ENCODE measurements at regions not wholly inside any gene's neighbourhood (a gene's known extent, or its start where the extent isn't known, plus 50 kb on each side); places are given as distances from the start of the nearest gene placed in this dataset.

DNA sequence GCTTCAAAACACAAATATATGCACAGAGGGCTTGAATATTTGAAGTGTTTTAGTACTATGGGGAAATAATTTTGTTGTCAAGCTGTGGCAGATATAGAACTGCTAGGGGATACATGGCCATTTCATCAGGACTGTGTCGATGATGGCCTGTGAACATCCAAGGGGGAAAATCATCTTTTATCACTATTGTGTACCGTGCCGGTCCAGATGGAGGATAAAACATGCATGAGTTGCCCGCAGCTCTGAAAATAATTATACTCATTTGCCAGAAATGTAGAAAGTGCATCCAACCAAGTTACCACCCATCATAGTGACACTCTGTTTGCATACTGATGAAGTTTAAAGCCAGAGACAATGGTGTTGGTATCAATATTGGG lies 405.9 kb downstream of the ZSWIM6 start:
- TF ChIP-seq, protein P1, sequence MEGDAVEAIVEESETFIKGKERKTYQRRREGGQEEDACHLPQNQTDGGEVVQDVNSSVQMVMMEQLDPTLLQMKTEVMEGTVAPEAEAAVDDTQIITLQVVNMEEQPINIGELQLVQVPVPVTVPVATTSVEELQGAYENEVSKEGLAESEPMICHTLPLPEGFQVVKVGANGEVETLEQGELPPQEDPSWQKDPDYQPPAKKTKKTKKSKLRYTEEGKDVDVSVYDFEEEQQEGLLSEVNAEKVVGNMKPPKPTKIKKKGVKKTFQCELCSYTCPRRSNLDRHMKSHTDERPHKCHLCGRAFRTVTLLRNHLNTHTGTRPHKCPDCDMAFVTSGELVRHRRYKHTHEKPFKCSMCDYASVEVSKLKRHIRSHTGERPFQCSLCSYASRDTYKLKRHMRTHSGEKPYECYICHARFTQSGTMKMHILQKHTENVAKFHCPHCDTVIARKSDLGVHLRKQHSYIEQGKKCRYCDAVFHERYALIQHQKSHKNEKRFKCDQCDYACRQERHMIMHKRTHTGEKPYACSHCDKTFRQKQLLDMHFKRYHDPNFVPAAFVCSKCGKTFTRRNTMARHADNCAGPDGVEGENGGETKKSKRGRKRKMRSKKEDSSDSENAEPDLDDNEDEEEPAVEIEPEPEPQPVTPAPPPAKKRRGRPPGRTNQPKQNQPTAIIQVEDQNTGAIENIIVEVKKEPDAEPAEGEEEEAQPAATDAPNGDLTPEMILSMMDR (IDR thresholded peaks at IDR 0.05), result no peak
- TF ChIP-seq EP300 (IDR thresholded peaks at IDR 0.05; ENCODE audit: borderline replicate concordance in 1 of 2, low read depth in 1 of 2, low read length in 1 of 2) (no peak), EZH2phosphoT487 (IDR thresholded peaks at IDR 0.05; ENCODE audit: borderline replicate concordance, low read depth) (no peak), NRF1 (IDR thresholded peaks at IDR 0.05; ENCODE audit: low read depth, low read length) (no peak), TAF1 (IDR thresholded peaks at IDR 0.05; ENCODE audit: borderline replicate concordance, low read depth, low read length) (no peak), FOSL2 (IDR thresholded peaks at IDR 0.05; ENCODE audit: borderline replicate concordance, low read depth) (no peak), FOXM1 (IDR thresholded peaks at IDR 0.05; ENCODE audit: low read depth) (no peak), POLR2AphosphoS5 (IDR thresholded peaks at IDR 0.05; ENCODE audit: low read depth, low read length) (no peak), NFIC (IDR thresholded peaks at IDR 0.05; ENCODE audit: borderline replicate concordance) (no peak), SMC3 (IDR thresholded peaks at IDR 0.05; ENCODE audit: low read depth, low read length) (no peak), JUND (IDR thresholded peaks at IDR 0.05) (no peak), RAD21 (IDR thresholded peaks at IDR 0.05; ENCODE audit: low read length) (no peak)
- TF ChIP-seq, protein P2, sequence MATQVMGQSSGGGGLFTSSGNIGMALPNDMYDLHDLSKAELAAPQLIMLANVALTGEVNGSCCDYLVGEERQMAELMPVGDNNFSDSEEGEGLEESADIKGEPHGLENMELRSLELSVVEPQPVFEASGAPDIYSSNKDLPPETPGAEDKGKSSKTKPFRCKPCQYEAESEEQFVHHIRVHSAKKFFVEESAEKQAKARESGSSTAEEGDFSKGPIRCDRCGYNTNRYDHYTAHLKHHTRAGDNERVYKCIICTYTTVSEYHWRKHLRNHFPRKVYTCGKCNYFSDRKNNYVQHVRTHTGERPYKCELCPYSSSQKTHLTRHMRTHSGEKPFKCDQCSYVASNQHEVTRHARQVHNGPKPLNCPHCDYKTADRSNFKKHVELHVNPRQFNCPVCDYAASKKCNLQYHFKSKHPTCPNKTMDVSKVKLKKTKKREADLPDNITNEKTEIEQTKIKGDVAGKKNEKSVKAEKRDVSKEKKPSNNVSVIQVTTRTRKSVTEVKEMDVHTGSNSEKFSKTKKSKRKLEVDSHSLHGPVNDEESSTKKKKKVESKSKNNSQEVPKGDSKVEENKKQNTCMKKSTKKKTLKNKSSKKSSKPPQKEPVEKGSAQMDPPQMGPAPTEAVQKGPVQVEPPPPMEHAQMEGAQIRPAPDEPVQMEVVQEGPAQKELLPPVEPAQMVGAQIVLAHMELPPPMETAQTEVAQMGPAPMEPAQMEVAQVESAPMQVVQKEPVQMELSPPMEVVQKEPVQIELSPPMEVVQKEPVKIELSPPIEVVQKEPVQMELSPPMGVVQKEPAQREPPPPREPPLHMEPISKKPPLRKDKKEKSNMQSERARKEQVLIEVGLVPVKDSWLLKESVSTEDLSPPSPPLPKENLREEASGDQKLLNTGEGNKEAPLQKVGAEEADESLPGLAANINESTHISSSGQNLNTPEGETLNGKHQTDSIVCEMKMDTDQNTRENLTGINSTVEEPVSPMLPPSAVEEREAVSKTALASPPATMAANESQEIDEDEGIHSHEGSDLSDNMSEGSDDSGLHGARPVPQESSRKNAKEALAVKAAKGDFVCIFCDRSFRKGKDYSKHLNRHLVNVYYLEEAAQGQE (IDR thresholded peaks at IDR 0.05; ENCODE audit: low read depth, low read length), result no peak
- TF ChIP-seq, protein P3, sequence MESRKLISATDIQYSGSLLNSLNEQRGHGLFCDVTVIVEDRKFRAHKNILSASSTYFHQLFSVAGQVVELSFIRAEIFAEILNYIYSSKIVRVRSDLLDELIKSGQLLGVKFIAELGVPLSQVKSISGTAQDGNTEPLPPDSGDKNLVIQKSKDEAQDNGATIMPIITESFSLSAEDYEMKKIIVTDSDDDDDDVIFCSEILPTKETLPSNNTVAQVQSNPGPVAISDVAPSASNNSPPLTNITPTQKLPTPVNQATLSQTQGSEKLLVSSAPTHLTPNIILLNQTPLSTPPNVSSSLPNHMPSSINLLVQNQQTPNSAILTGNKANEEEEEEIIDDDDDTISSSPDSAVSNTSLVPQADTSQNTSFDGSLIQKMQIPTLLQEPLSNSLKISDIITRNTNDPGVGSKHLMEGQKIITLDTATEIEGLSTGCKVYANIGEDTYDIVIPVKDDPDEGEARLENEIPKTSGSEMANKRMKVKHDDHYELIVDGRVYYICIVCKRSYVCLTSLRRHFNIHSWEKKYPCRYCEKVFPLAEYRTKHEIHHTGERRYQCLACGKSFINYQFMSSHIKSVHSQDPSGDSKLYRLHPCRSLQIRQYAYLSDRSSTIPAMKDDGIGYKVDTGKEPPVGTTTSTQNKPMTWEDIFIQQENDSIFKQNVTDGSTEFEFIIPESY (IDR thresholded peaks at IDR 0.05; ENCODE audit: borderline replicate concordance, low read depth), result no peak
